SW 1271 (cell line): ENCODE measurements at regions not wholly inside any gene's neighbourhood (a gene's known extent, or its start where the extent isn't known, plus 50 kb on each side); places are given as distances from the start of the nearest gene placed in this dataset.
A peak's percentile ranks its signal among the peaks of the same experiment; 100 is the strongest.

ENCODE experiments used
- DNase-seq, 2 experiments: peaks; one replicate each; lab custom pipeline; 2025; lab: John Stamatoyannopoulos, UW

DNA sequence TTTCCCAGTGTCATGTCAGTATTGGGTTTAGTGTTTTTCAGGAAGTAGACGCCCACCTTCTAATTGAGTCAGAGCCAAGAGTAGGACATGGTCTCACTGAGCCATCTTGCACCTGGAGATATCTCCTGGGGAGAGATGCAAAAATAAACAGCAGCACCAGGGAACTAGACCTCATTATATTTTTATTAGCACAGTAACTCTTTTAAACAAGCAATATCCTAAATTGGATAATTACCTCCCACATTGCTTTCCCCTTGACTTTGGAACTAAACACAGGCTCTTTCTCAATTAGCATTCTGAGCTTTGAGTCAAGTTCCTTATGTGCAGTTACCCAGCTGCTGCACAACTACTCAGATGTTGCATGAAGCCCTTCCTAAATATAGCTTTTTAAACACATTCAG is 175.4 kb downstream of the IBTK start:
- DNase-seq, result no peak

DNA sequence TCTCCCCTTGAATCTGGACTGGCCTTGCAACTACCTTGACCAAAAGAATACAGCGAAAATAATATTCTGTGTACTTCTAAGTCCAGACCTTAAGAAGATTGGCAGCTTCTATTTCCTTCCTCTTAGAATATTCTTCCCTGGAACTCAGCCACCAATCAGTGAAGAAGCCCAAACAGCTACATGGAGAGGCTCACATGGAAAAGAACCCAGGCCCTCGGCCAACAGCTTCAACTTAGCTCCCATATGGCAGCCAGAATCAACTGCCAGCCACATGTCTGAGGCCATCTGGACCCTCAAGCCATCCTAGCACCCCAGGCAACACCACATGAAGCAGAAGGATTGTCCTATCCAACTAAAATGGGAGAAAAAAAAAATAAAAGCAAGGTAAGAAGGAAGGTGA is 178.8 kb downstream of the IBTK start:
- DNase-seq, result no peak

DNA sequence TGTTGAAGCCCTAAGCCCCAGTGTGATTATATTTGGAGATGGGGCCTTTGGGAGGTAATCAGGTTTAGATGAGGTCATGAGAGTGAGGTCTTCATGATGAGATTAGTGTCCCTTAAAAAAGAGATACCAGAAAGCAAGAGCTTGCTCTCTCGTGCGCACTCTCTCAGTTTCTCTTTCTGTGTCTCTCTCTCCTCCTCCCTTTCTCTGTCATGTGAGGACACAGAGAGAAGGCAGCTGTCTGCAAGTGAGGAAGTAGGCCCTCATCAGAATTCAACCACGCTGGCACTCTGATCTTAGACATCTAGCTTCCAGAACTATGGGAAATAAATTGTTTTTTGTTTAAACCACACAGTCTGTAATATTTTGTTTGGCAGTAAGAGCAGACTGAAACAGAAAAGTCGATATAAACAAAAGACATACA is 180.5 kb downstream of the IBTK start:
- DNase-seq, result no peak

DNA sequence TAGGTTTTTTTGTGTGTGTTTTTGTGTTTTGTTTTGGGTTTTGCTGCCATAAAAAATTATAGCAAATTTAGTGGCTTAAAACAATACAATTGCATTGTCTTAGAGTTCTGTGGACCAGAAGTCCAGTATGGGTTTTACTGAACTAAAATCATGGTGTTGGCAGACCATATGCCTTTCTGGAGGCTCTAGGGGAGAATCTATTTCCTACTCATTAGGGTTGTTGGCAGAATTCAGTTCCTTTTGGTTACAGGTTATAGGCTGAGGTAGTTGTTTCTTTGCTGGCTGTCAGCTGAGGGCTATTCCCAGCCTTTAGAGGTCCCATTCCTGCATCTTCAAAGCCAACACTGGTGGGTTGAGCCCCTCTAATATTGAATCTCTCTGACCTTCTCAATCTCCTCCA is 181.3 kb downstream of the IBTK start:
- DNase-seq, result no peak

DNA sequence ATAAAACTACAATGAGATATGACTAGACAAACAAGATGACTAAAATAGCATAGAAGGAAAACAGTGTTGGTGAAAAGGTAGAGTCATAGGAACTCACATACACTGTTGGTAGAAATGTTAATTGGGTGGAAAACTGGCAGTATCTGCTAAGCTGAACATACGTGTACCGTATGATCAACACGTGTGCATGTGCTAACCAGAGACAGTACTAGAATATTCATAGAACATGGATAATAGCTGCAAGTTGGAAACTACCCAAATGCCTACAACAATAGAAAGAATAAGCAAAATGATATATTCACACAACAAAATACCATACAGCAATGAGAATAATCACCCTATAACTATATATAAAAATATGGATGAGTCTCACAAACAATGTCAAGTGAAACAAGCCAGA is 184.0 kb downstream of the IBTK start:
- DNase-seq, result no peak

DNA sequence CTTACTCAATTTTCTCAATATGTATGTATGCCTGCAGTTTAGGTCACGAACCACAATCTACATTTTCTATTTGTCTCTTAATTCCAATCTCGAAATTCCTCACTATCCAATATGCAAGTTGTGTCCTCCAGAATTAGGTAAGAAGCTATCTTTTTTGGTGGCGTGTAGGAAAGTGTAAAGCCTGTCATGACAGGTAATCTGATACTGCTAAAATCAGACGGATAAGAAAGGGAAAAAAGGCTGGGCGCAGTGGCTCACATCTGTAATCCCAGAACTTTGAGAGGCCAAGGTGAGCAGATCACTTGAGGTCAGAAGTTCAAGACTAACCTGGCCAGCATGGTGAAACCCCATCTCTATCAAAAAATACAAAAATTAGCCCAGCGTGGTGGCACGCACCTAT is 185.3 kb downstream of the IBTK start:
- no peak for DNase-seq

DNA sequence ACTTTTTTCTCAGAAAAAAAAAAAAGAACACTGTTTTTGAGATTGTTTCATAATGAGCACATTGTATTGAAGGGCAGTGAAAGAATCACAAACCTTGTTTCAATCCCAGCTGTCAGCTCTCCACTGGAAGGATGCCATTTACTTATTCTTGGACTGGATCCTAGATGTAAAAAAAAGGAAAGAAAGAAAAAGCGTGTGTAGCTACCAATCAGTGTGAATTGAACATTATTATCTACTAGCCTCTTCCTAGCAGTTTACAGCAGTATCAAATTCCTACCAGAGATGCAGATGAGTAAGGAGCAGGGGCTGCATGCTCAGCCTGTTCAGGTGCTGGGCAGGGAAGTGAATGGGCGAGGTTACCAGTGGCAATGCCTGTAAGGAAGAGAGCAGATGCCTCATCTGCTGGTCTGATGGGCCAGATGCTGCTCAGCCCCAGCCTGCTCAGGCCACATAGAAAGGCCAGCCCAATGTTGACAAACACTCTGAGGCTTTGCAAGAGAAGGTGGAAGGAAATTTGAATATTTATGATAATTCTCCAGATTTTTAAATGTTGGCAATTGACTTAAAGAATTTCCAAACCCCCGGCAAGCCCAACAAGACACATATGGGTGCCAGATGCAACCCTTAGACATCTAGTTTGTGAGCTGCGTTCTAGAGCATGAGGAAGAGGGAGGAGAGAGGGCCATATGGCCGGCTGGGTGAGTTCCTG is 189.5 kb downstream of the IBTK start:
- DNase-seq, result no peak

DNA sequence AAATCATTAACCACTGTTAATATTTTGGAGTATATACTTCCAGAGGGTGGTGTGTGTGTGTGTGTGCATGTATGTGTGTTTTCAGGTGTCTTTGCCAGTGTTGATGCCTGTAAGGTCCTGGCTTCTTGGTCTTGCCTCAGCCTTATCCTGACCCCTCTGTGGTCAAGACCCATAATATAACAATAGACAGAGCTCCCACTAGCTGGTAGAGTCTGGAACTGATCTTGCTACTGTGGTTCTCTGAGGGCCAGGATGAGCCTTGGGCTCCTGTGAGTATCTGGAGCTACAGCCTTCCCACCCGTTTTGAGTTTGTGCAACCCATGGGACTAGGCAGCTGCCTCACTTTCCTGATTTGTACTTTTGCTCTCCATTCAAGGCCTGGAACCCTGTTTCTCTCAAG is 191.0 kb downstream of the IBTK start:
- no peak for DNase-seq

DNA sequence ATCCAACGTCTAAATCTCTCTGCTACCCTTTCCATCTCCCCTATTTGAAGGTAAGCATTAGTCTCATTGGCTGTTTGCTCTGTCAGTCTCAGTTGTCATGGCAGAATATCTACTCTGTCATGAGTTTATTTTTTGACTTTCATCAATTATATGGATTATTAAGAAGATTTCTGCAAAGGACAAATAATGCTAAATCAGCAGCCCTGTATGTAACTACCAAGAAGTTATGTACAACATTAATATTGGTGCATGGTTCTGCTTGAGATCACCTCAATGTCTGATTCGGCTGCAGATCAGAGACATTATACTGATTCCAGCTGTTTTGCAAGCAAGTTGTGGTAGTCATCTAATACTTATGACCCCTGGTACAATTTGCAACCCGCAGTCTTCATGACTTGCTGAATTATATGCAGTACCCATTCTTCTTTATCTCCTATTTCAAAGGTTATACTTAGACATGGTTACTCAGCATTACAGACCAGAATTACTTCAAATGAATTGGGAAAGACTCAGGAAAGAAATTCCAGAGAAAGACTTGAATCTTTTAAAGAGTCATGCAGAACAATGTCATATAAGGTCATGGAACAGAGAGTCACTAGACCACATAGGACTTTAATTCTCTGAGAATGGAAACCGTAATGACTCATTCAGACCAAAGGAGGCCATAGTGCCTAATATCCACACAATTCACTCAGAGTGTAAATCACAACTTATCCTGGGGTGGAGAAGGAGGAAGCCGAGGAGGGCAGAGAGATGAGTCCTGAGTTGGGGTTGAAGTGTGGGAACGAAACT is 201.4 kb downstream of the IBTK start:
- DNase-seq, result no peak

DNA sequence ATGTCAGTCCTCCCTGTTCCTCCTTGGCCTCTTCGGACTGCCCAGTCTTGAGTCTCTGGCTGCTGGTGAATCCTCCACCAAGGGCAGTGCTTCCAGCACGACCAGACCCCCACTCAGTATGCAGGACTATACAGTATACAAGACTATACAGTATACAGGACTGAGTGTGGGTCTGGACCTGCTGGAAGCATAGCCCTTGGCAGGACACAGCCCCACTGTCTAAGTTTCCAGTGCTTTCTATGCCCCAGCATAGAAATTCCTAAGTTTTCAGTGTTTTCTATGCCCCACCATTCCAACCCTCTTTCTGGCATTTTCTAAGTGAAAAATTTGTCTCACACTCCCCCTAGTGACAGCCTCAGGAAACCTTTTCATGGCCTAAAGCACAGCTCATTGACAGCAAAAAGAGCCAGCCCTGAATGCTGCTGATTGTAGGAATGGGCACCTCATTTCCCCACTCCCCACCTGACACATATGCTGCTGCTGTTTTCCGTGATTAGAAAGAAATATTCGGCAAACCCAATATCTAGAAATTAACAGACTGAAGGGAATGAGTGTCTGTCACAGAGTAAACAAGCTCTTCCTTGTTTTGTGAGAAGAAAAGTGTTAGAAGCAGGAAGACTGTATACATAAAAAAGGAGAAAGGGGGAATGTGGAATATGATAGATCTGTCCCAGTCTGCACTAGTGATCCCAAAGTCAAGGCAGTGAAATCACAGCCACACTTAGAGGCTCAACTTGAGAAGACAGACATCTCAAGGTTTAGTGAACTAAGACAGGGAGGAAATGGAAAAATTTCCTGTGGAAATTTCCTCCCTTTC is 206.9 kb downstream of the IBTK start:
- peak; percentile 3 to 30 for DNase-seq

DNA sequence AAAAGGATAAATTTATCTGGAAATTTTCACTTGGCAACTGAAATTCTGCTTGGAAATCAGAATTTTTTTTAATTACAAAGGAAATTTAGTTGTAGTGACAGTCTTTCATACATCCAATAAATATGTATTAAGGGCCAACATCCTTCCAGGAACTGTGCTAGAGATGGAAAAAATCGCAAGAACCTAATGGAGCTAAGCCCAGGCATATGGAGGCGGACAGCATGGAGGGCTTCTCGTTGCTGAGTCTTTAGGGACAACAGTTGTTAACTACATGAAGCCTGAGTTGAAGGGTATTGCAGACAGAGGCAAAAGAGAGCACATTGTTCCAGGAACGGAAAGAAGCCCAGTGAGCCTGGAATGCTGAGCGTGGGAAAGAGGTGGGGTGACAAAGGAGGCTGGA is 208.9 kb downstream of the IBTK start:
- no peak for DNase-seq

DNA sequence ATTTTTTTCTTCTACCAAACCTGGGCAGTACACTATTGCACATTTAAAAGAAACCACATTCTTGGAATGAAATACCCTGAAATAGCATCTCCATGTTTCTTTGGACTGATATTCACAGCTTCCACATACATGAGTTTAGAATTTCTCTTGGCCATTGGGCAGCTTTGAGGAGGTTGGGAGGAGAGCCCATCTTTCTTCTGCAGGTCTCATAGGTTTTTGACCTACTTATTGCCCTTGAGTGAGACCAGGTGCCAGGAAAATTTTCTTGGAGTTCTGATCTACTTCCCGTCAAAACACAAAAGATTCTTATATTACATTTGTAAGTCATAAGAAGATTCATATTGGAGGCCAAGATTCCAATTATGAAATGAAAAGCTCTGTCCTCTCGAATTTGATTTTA is 212.0 kb downstream of the IBTK start:
- DNase-seq, result no peak

DNA sequence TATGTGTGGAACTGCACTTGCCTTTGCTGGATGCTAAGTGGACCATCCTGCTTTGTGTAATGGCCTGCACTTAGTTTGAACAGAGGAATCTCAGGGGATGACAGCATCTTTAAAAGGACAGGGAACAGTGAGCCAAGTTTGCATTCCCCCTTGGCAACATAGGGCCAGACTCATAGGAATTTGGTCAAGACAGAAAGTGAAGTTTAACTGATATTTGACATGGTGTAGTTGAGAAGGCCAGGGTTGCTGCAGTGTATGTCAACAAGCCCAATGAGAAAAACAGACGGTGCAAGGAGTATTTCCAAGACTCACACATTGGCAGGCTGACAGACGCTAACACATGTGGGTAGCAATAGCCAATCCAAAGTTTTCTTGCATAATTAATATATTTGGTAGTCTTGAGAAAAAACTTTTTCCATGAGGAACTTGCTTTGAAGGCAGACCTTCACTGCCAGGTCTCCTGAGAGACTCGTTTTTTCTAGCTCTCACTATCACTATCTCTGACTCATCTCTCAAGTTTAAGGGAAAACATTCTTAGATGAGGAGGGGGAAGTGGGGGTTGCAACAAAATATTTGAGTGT is 213.8 kb downstream of the IBTK start:
- DNase-seq, result no peak

DNA sequence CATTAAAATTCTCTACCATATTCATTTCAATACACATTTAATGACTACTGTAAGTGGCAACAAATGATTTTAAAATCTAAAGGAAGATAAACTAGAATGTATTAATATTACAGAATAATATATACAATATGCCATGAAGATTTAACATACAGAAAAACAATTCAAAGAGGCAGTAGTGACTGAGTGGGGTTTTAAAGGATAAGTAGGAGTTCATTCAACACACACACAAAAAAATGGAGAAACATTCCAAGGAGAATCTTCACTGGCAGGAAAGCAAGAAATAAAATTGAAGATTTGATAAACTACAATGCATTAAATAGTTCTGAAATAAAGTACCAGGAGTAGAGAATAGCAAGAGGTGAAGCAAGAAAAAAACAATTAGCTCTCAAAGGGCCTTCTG is 215.1 kb downstream of the IBTK start:
- no peak for DNase-seq

DNA sequence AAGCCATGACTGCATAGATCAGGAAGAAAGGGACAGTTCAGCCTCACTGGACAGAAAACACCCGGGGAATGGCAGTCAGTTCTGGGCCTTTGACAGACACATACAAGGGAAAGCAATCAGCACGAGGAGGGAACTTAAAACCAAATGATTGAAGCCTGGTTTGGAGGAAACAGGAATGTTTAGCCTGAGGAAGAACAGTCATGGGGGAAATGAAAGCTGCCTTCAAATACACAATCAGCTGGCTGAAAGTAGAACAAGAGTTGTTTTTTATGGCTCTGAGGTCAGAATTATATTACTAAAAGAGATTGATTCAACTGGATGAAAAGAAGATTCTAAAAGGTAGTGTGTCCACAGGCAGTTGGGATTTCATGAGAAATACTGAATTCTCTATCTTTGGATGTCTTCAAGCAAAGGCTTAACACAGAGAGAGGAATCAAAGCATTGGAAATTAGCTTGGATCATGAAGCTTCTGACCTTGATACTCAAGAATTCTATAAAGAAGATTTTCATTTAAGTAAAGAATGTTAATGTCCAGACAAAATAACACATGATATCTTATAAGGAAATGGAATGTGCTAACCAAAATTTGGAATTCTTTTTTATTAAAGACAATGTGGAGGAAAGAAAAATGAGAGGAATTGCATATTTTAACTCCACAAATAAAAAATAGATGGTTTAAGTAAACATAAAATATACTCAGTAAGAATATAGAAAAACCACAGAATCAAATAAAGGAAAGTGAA is 216.6 kb downstream of the IBTK start:
- no peak for DNase-seq

DNA sequence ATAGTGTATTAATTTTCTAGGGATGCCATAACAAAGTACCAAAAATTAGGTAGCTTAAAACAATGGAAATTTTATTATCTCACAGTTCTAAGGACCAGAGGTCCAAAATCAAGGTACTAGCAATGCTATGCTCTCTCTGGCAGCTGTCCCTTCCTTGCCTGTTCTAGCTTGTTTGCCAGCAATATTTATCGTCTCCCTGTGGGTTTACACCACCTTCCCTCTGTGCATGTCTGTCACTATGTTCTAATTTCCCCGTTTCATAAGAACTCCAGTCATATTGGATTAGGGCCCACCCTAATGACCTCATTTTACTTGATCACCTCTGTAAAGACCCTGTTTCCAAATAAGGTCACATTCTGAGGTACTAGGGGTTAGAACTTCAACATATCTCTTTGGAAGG is 217.2 kb downstream of the IBTK start:
- no peak for DNase-seq

DNA sequence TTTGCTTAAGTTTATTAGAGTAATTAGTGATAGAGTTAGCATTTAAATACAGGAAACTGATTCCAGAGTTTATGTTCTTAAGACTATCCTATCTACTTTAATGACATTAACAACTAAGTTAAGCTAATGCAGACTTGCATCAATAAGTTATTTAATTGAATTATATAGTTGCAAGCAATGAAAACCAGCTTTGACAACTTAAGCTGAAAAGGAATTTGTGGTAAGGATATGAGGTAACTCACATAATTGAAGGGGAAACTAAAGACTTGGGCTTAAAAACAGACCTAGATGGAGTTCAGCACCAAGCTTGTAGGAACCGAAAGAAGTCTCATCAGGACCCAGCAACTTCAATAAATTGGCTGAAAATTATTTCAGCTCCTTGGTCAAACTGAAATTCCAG is 222.3 kb downstream of the IBTK start:
- DNase-seq, result no peak

DNA sequence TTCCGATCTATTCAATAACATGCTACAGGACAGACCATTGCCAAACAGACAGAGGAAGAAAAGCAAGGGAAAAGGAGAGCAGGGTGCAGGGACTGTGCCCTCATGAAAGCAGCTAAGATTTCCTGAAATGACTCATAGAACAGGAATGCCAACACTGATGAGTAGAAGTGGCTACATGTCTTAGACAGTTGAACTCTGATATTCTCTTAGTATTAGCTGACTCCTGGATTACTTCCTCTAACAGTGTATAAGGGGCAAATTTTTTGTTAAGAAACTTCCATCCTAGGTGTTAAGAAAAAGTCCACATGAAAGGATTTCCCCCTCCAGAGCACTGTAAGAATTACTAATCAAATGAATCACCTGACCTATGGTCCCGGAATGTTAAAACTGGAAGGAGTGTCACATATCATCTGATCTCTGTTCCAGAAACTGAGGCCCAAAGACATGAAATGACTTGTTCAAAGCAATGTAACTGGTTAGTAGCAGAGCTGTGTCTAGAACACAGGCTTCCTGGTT is 224.9 kb downstream of the IBTK start:
- DNase-seq, result peak; percentile 9 to 69

DNA sequence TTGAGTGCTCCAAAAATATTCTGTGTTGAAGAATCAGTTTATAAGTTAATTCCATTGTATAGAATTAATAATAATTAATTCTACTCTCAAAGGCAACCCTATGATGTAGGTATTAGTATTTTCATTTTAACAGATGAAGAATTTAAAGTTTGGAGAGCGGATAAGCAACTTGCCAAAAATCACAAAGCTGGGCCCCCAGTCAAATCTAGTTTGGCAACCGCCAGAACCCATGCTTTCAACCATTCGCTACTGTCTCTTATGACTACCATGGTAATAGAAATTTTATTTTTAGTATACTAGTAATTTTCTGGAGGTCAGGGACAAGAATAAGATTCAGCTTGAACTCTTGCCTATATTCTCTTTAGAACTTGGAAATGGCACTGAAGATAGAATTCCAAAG is 229.8 kb downstream of the IBTK start:
- no peak for DNase-seq

DNA sequence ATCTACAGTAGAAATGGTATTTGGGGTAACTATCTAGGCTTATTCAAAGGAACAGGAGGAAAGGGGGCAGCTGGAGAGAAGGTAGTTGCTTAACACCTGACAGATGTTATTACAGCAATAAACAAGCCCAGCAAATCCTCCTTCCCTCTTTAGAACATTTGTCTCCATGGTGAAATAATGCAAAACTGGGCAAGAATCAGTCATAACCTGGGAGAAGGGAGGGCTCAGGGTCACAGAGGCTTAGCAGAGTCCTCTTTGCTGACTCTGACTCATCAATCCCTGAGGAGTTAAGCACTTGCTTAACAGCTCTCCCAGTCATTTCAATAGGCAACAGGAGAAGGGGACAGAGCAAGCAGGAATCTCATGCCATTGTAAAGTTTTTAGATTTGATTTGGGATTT is 230.3 kb downstream of the IBTK start:
- DNase-seq, result peak in 1 of 2 experiments; percentile 17

DNA sequence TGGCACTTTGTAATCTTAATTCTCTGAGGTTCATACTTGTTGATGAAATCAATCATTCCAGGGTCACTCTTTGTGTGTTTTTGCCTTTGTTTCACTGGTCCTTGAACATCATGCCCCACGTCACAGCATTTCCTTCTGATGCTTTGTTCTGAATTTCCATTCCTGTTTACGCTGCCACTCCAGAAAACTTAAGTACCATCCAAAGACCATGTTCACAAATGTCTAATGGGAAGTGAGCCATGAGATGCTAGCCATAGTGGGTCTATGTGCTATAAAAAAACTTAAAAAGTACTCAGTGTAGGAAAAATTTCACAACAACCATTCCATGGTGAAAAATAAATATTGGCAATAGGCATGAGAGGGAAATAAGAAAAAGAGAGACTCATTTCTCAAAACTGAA is 232.0 kb downstream of the IBTK start:
- no peak for DNase-seq

DNA sequence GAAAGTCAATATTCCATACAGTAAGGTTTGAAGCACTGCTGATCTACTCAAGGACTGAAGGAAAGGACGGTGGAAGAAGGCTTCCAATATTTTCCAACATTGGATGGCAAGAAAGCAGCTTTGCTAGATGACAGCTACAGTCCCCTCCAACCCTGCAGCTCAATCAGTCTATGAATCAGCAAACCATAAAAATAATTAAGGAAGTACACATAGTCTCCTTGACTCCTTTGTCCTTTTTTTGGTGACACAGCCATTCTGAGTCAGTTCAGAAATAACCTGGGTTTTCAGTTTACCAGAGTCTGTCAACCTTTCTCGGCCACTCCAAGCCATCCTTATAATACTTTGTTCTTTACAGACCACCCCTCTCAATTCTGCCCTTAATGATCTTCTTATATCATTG is 232.5 kb downstream of the IBTK start:
- DNase-seq, result no peak
